Sigmoid colon (tissue), 6 donors: ENCODE measurements at regions not wholly inside any gene's neighbourhood (a gene's known extent, or its start where the extent isn't known, plus 50 kb on each side); places are given as distances from the start of the nearest gene placed in this dataset.
"Not testable (repeated sequence)": the region's sequence is repeated elsewhere in the genome, so short reads cannot be mapped to it uniquely, and the experiment has no call there.

Experiments used
- DNase-seq: peaks from one replicate; pipeline ENCODE4 v3.0.0-alpha.2; 2019
- H3K27ac ChIP-seq, 4 donors: fragments of 200-600 bp; sonication (generic); one replicate each; pipeline ENCODE4 v1.5.1; 2016 to 2019; ENCODE audit warnings: mild to moderate bottlenecking in 1 of 4
- H3K27me3 ChIP-seq, 3 donors: fragments of 200-600 bp; sonication (generic); one replicate each; pipeline ENCODE4 v1.5.1; 2019; ENCODE audit warnings: mild to moderate bottlenecking in 1 of 3
- H3K36me3 ChIP-seq, 4 donors: fragments of 200-600 bp; sonication (generic); one replicate each; pipeline ENCODE4 v1.5.1; 2016 to 2019
- H3K4me1 ChIP-seq, 4 donors: fragments of 200-600 bp; sonication (generic); one replicate each; pipeline ENCODE4 v1.5.1; 2017 to 2019
- H3K4me3 ChIP-seq, 4 donors: fragments of 200-600 bp; sonication (generic); one replicate each; pipeline ENCODE4 v1.5.1; 2017 to 2019; ENCODE audit warnings: mild to moderate bottlenecking in 2 of 4, moderate library complexity in 1 of 4
- H3K9me3 ChIP-seq, 4 donors: fragments of 200-600 bp in 3 of 4; sonication (generic) in 3 of 4; one replicate each; pipeline versions ENCODE4 v1.5.1 to v1.6.1; 2013 to 2019
- CTCF ChIP-seq, 4 experiments: fragments of 450-650 bp in 3 of 4; fragments of 200-600 bp in 1 of 4; IDR thresholded peaks; one replicate each; pipeline ENCODE4 v1.5.1; 2016 to 2019; ENCODE audit warnings: antibody characterized with exemption in 4 of 4, mild to moderate bottlenecking in 3 of 4, moderate library complexity in 2 of 4
- EP300 ChIP-seq, 4 donors: sonication (generic); formaldehyde crosslinking; IDR thresholded peaks; one replicate each; pipeline ENCODE4 v1.6.1; 2017; ENCODE audit warnings: antibody characterized with exemption in 4 of 4
- POLR2A ChIP-seq, 2 donors: fragments of 450-650 bp; IDR thresholded peaks; one replicate each; pipeline ENCODE4 v1.6.1; 2016; ENCODE audit warnings: antibody characterized with exemption in 2 of 2, mild to moderate bottlenecking in 2 of 2, moderate library complexity in 2 of 2
- POLR2AphosphoS5 ChIP-seq, 4 donors: sonication (generic); formaldehyde crosslinking; IDR thresholded peaks; one replicate each; pipeline ENCODE4 v1.6.1; 2017; ENCODE audit warnings: antibody characterized with exemption in 4 of 4
- WGBS, 2 donors: extraction: QIAGEN DNeasy Blood & Tissue Kit; methylation state at CpG; one replicate each; pipeline ENCODE4 v1.1.7; 2013; 5-methylcytosine and 5-hydroxymethylcytosine counted together
- intact Hi-C: fragments of 100-400 bp; cut with DNase I; formaldehyde crosslinking; loops from one replicate; pipeline ENCODE4 v1.15.1; 2023
- donor health status: healthy with polysubstance abuse.
- donor health status: healthy.

GRCh38 chr6:3616565-3617176 lies 134.8 kb downstream of the PXDC1 start:
- Histone ChIP-seq H3K4me3 (no peak overlapping the region), H3K9me3 (no peaks in the 10 kb centered on the region), H3K36me3 (no peaks in the 10 kb centered on the region), H3K27me3 (no peaks in the 10 kb centered on the region), H3K4me1 (peaks cover 0 to 24% (median 14%) of the 10 kb centered on the region in 4 donors), H3K27ac (no peak overlapping the region)
- intact Hi-C loops = no loop called here
- TF ChIP-seq POLR2AphosphoS5 (IDR thresholded peaks at IDR 0.05) = no peak
- TF ChIP-seq EP300 (IDR thresholded peaks at IDR 0.05) = no peak
- TF ChIP-seq CTCF (IDR thresholded peaks at IDR 0.05) = no peak
- no peak for TF ChIP-seq POLR2A (IDR thresholded peaks at IDR 0.05)
- 76 to 85% methylated on average over 9 of the region's 9 CpGs for WGBS, 2 donors
- no peak for DNase-seq

- intact Hi-C loops = no loop called here
- no peaks in the 10 kb centered on the region for H3K27me3 ChIP-seq
- no peak overlapping the region for H3K27ac ChIP-seq
- no peaks in the 10 kb centered on the region for H3K36me3 ChIP-seq
- no peaks in the 10 kb centered on the region for H3K9me3 ChIP-seq
- no peak overlapping the region for H3K4me3 ChIP-seq
- WGBS, 2 donors = 88 to 89% methylated on average over 11 of the region's 11 CpGs
- DNase-seq = no peak
- H3K4me1 ChIP-seq = peaks cover 0 to 34% (median 18%) of the 10 kb centered on the region in 4 donors
- TF ChIP-seq POLR2AphosphoS5 (IDR thresholded peaks at IDR 0.05) (no peak), CTCF (IDR thresholded peaks at IDR 0.05) (no peak), EP300 (IDR thresholded peaks at IDR 0.05) (no peak), POLR2A (IDR thresholded peaks at IDR 0.05) (no peak)
Measured at GRCh38 chr6:3615391-3616380, 135.8 kb downstream of the PXDC1 start.

GRCh38 chr6:3614918-3615317 lies 136.6 kb downstream of the PXDC1 start:
- DNase-seq = no peak

GRCh38 chr6:3613565-3613964 lies 137.9 kb downstream of the PXDC1 start:
- intact Hi-C loops = loop anchor here (5.0 kb wide), 1 partner anchor 156 kb away; the partner anchor contains the start of gene SLC22A23
- peak overlapping the region in 1 of 4 donors; percentile 71 for H3K27ac ChIP-seq
- not testable (repeated sequence) for H3K9me3 ChIP-seq, H3K27me3 ChIP-seq, DNase-seq, H3K36me3 ChIP-seq, H3K4me3 ChIP-seq
- 72 to 89% methylated on average over 1 of the region's 1 CpG for WGBS, 2 donors
- peaks cover 0 to 47% (median 25%) of the 10 kb centered on the region in 4 donors for H3K4me1 ChIP-seq

More at GRCh38 chr6:3614918-3615317, 136.6 kb downstream of the PXDC1 start:
- TF ChIP-seq POLR2A (IDR thresholded peaks at IDR 0.05) (no peak), CTCF (IDR thresholded peaks at IDR 0.05) (no peak), EP300 (IDR thresholded peaks at IDR 0.05) (no peak), POLR2AphosphoS5 (IDR thresholded peaks at IDR 0.05) (no peak)
- Histone ChIP-seq H3K9me3 (no peaks in the 10 kb centered on the region), H3K4me3 (no peak overlapping the region), H3K27me3 (no peaks in the 10 kb centered on the region), H3K4me1 (peaks cover 0 to 41% (median 22%) of the 10 kb centered on the region in 4 donors), H3K27ac (no peak overlapping the region), H3K36me3 (no peaks in the 10 kb centered on the region)
- 91% methylated on average over 2 of the region's 2 CpGs for WGBS, 2 donors
- intact Hi-C loops = loop anchor here (5.0 kb wide), 1 partner anchor 158 kb away; the partner anchor contains the start of gene SLC22A23
